ENCODE measurements at regions not wholly inside any gene's neighbourhood (a gene's known extent, or its start where the extent isn't known, plus 50 kb on each side); places are given as distances from the start of the nearest gene placed in this dataset.

DNA sequence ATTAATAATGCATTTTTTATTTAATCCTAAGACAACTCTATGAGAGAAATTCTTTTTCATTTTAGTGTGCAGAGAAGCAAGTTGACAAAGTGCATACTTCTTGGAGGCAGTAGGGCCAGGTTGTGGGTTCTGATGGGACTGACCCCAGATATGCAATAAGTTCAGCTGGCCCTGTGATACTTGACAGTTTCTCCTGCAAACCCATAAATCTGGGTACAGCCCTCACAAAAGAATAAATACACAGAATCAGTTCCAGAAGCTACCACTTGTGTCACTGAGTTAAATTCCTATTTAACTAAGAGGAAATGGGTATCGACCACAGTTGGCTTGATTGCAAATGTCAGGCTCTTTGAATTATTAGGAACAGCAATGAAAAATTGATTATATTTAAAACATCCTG is 598.5 kb upstream of the API5 start:
- Histone ChIP-seq H3K27me3 (ENCODE audit: low read depth, low read length) (no peaks in the 10 kb centered on the region), H3K9me3 (ENCODE audit: insufficient read depth, low read length) (no peaks in the 10 kb centered on the region), H3K4me1 (ENCODE audit: low read length) (peaks cover 7% of the 10 kb centered on the region; the same call in 1 of the 2 replicates), H3K4me3 (ENCODE audit: low read length) (no peak overlapping the region), H3K9ac (ENCODE audit: low read length) (no peak overlapping the region), H2AFZ (ENCODE audit: low read depth, low read length) (no peak overlapping the region), H4K20me1 (ENCODE audit: insufficient read depth, low read length) (no peaks in the 10 kb centered on the region), H3K36me3 (replicated peaks; ENCODE audit: low read depth, low read length) (no peaks in the 10 kb centered on the region), H3K79me2 (ENCODE audit: low read length) (no peaks in the 10 kb centered on the region), H3K4me2 (ENCODE audit: low read length) (no peak overlapping the region), H3K27ac (ENCODE audit: low read length) (no peak overlapping the region)
- TF ChIP-seq, protein P1, sequence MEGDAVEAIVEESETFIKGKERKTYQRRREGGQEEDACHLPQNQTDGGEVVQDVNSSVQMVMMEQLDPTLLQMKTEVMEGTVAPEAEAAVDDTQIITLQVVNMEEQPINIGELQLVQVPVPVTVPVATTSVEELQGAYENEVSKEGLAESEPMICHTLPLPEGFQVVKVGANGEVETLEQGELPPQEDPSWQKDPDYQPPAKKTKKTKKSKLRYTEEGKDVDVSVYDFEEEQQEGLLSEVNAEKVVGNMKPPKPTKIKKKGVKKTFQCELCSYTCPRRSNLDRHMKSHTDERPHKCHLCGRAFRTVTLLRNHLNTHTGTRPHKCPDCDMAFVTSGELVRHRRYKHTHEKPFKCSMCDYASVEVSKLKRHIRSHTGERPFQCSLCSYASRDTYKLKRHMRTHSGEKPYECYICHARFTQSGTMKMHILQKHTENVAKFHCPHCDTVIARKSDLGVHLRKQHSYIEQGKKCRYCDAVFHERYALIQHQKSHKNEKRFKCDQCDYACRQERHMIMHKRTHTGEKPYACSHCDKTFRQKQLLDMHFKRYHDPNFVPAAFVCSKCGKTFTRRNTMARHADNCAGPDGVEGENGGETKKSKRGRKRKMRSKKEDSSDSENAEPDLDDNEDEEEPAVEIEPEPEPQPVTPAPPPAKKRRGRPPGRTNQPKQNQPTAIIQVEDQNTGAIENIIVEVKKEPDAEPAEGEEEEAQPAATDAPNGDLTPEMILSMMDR (IDR thresholded peaks at IDR 0.05; ENCODE audit: low read depth, low read length): no peak

DNA sequence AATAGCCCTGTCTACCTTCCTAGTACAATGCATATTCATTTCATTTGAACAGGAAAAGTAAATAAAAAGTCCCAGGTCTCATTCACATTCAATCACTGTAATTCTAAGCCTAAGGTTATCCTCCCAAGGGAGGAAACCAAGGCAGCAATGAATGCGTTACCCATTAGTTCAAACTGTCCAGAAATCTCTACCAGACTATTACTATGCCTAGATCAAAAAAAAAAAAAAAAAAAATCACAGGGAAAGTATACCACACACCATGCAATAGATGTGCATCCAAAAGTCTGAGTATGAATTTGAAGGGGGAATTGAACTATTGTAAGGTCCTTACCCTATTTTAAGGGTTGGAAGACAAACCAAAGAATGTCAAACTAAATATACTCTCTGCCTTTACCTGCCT is 598.0 kb upstream of the API5 start:
- no peak overlapping the region for H3K4me2 ChIP-seq (ENCODE audit: low read length)
- no peak overlapping the region for H3K9ac ChIP-seq (ENCODE audit: low read length)
- TF ChIP-seq, protein P1 (IDR thresholded peaks at IDR 0.05; ENCODE audit: low read depth, low read length): no peak
- no peak for TF ChIP-seq EZH2phosphoT487 (IDR thresholded peaks at IDR 0.05; ENCODE audit: low read depth)
- H4K20me1 ChIP-seq (ENCODE audit: insufficient read depth, low read length): no peaks in the 10 kb centered on the region
- no peaks in the 10 kb centered on the region for H3K36me3 ChIP-seq (replicated peaks; ENCODE audit: low read depth, low read length)
- no peaks in the 10 kb centered on the region for H3K27me3 ChIP-seq (ENCODE audit: low read depth, low read length)
- H3K9me3 ChIP-seq (ENCODE audit: insufficient read depth, low read length): no peaks in the 10 kb centered on the region
- no peaks in the 10 kb centered on the region for H3K79me2 ChIP-seq (ENCODE audit: low read length)
- H3K4me1 ChIP-seq (ENCODE audit: low read length): peaks cover 7% of the 10 kb centered on the region; the same call in 1 of the 2 replicates
- no peak overlapping the region for H3K4me3 ChIP-seq (ENCODE audit: low read length)
- H3K27ac ChIP-seq (ENCODE audit: low read length): no peak overlapping the region
- H2AFZ ChIP-seq (ENCODE audit: low read depth, low read length): no peak overlapping the region

DNA sequence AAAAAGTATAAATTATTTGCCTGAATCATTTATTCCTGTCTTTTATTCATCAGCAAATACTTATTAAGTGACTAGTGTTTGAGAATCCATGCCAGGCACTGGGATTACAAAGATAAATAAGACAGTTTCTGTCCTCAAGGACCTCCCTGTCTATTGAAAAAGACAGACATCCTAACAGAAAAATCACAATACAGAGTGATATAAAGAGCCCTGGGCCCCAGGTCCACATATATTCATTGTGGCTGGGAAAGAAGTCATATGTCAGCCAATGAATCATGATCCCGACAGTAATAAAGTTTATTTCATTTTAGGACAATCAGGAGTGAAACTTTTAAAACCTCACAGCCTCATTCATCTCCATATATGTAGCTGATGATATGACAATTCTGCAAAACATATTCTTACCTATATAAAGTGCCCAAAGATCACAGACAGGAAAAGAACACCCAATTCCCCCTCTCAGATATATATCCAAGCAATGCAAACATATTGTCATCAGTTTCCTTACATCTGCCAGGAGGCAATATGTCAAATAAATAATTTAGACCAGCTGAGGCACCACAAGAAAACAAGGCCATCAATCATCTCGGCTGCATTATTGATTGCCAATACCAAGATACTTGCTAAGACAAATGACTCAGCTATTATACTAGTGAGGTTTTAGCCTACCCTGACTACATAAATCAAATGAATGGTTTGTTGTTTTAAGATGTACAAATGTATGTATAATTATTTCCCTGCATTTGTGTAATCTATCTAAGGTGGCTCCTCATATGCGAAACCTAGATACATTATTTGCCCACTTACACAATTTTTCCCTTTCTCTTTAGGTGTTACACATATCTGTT is 590.9 kb upstream of the API5 start:
- Histone ChIP-seq H3K9ac (ENCODE audit: low read length) (no peak overlapping the region), H3K79me2 (ENCODE audit: low read length) (no peaks in the 10 kb centered on the region), H3K36me3 (replicated peaks; ENCODE audit: low read depth, low read length) (no peaks in the 10 kb centered on the region), H3K4me2 (ENCODE audit: low read length) (no peak overlapping the region), H3K9me3 (ENCODE audit: insufficient read depth, low read length) (no peaks in the 10 kb centered on the region), H3K4me1 (ENCODE audit: low read length) (peaks cover 20% of the 10 kb centered on the region), H3K4me3 (ENCODE audit: low read length) (no peak overlapping the region), H3K27me3 (ENCODE audit: low read depth, low read length) (no peaks in the 10 kb centered on the region), H4K20me1 (ENCODE audit: insufficient read depth, low read length) (no peaks in the 10 kb centered on the region), H2AFZ (ENCODE audit: low read depth, low read length) (no peak overlapping the region), H3K27ac (ENCODE audit: low read length) (no peak overlapping the region)
- TF ChIP-seq, protein P1 (IDR thresholded peaks at IDR 0.05; ENCODE audit: low read depth, low read length): no peak
- TF ChIP-seq EZH2phosphoT487 (IDR thresholded peaks at IDR 0.05; ENCODE audit: low read depth): no peak

DNA sequence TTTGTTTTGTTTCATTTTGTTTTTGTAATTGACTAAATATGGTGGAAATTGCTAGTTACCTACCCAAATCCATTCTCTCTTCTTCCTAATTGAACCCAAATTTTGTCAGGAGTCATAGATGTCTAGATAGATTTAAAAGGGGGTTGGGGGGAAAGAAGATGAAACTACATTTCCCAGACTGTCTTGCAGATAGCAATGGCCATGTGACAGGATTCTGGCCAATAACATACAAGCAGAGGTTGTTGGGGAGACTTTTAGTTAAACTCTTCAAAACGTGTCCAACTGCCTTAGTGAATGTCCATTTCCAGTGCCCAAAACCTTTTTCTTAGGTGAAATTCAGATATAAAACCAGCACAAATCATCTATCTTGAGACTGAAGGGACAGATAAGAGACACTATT is 583.9 kb upstream of the API5 start:
- Histone ChIP-seq H3K4me3 (ENCODE audit: low read length) (no peak overlapping the region), H3K9me3 (ENCODE audit: insufficient read depth, low read length) (no peaks in the 10 kb centered on the region), H3K9ac (ENCODE audit: low read length) (no peak overlapping the region), H4K20me1 (ENCODE audit: insufficient read depth, low read length) (no peaks in the 10 kb centered on the region), H3K36me3 (replicated peaks; ENCODE audit: low read depth, low read length) (no peaks in the 10 kb centered on the region), H3K4me2 (ENCODE audit: low read length) (no peak overlapping the region), H3K27me3 (ENCODE audit: low read depth, low read length) (no peaks in the 10 kb centered on the region), H3K27ac (ENCODE audit: low read length) (no peak overlapping the region), H3K4me1 (ENCODE audit: low read length) (peaks cover 16% of the 10 kb centered on the region), H2AFZ (ENCODE audit: low read depth, low read length) (no peak overlapping the region), H3K79me2 (ENCODE audit: low read length) (no peaks in the 10 kb centered on the region)
- TF ChIP-seq EZH2phosphoT487 (IDR thresholded peaks at IDR 0.05; ENCODE audit: low read depth): no peak
- TF ChIP-seq, protein P1 (IDR thresholded peaks at IDR 0.05; ENCODE audit: low read depth, low read length): no peak

Data from OCI-LY3 (cell line).